ENCODE measurements at regions not wholly inside any gene's neighbourhood (a gene's known extent, or its start where the extent isn't known, plus 50 kb on each side); places are given as distances from the start of the nearest gene placed in this dataset.

DNA sequence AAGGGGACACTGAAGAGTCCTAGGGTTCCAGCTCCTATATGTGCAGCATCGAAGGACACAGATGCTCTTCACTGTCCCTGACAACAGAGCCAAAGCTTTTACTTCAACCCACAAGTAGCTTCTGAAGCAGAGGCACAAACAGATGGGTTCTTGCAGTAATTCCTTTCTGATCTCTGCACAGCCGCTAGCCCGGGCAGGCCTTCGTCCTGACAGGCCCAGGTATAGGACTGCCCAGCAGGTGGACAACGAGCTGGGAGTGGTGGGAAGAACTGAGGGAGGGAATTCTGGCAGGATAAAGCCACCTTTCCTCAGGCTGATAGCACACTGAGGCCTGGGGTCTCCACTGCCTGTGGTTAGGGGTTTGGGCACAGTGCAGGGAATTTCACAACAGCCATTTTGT is 94.8 kb downstream of the RHOB start:
- no peak for DNase-seq

DNA sequence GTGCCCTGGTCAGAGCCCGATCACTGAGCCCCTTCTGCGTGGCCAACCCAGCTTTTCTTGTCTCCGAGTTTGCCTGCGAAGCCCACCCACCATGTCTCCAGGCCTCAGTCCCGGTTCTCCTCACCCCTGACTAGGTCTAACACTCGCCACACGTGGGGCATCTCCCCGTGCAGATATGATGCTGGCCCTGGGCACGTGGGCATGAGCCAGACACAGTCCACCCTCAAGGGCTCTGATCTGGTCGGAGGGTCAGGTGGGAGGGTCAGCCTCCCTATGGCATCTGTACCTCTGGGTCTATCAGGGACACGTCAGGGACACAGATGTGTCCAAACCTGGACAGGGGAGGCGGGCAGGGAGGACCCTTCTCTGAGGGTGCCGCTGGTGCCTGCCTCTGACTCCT is 95.4 kb downstream of the RHOB start:
- DNase-seq = no peak

DNA sequence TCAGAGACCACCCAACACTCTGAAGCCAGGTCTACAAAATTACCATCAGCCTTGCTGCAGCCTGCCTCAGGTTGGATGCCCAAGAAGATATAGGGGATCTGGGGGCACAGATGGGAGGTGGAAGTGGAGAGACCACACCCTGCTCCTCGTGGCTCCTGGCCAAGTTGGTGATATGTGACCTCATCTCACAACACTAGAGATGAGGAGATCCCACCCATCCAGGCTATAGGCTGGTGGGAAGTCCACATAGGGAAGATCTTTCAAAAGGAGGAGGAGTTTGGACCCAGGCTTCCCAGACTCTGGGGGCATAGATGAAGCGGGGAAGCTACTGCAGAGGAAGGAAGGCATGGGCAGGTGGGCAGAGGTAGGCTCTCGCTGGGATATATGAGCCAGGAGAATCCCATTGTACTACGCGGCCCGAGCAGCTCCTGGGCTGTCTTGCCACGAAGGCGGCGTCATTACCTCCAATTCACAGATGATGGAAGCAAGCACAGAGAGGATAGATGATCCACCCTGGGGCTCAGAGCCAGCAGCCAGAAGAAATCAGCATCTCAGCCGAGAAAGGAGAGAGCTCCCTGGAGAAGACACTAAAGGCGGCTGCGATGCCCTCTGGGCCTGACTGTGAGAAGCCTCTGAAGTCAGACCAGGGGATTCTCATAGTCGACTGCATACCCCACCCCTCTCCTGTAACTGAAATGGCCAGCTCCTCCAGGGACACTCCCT is 96.0 kb downstream of the RHOB start:
- DNase-seq = no peak

DNA sequence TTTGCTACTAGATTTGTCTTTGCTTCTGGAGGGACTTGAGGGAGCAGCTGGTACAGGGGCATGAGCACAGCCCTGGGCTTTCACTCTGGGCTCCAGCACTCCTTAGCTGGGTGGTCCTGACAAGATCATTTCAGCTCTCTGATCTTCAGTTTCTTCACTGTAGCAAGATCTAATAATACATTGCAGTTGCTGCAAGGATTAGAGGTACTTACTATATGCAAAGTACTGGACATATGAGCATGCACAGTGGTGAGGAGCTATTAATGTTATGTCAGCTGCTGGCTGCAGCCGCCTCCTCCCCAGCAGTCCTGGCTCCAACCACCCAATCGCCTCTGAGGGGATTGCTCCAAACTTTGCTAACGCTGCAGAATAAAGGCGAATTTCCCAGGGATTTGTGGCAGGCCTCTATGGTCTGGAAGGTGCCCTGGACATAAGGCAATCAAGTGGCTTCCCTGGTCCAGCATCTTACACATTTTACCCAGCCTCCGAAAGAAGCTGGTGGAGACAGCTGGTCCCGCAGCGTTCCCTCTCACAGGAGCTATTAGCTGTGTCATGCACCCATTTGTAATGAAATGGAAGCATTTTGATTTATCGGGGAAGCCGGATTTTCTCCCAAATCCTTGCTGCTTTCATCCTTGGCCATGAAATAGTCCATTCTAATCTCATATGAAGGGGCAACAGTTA is 96.7 kb downstream of the RHOB start:
- no peak for DNase-seq

DNA sequence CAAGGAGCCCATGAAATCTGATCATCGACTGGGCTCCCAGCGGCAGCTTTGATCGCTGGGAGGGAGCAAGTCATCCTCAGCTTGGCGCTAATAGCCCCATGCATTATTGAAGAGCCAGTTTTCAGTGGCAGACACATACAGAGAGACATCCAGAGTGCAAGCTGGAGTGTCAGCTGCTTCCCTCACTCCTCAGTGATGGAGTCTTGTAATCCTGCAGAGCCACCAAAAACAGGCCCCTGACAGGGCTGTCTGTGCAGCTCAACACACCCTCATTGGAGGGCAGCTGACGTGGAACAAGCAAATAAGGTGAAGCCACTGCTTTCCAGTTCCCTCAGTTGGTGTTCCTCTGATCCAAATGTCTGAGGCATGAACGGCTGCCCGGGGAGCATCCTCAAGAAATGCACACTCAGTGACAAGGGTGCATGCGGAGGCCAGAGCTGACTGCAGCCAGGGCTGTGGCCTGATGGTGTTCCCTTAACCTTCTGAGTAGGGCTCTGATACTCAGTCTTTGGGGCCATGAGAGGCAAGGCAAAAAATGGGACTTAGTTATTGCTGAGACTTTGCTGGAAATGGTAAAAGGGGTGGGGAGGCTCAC is 97.4 kb downstream of the RHOB start:
- no peak for DNase-seq

DNA sequence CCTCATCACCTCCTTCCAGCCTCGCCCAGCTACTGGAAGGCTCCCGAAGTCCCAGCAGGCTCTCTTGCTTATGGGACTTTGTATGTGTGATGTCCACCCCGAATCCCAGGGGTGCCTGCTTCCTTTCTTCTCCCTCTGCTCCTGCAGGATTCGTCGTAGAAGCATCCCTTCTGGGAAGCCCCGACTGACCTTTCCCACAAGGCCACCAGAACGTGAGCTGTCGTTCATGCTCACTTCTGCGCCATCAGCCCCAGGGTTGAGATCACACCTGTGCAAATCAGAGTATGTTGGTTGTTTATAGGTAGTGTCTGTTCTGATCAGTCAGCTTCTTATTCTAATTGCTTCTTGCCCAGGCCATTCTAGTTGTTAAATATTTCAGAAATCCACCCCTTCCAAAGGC is 101.8 kb downstream of the HS1BP3 start:
- DNase-seq = no peak

DNA sequence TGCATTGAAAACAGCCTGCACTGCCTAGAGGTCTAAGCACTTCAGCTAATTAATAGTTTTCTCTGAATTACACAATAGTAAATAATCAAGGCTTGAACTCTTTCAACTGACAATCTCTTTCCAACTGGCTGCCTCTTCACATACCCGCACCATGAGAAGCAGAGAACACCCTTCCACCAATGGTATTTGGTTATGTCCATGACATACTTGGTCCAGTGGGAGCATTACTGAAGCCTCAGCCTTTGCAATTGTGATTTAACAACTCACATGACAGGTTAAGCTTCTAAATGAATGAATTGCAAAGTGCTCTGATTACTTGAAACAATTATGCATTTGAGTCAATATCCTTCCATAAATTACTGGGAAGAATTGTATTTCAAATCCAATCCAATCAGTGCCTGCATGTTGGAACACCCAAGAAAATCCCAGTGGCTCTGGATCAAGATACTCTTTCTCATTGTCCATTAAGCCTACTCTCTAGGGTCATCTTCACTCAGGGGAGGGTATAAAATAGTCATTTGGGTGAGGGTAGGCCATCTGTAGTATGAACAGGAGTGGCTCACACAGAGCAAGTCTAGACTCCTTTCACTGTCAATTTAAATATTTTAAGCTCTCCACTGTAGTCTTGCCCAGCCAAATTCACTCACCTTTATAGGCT is 101.1 kb downstream of the HS1BP3 start:
- DNase-seq = no peak

DNA sequence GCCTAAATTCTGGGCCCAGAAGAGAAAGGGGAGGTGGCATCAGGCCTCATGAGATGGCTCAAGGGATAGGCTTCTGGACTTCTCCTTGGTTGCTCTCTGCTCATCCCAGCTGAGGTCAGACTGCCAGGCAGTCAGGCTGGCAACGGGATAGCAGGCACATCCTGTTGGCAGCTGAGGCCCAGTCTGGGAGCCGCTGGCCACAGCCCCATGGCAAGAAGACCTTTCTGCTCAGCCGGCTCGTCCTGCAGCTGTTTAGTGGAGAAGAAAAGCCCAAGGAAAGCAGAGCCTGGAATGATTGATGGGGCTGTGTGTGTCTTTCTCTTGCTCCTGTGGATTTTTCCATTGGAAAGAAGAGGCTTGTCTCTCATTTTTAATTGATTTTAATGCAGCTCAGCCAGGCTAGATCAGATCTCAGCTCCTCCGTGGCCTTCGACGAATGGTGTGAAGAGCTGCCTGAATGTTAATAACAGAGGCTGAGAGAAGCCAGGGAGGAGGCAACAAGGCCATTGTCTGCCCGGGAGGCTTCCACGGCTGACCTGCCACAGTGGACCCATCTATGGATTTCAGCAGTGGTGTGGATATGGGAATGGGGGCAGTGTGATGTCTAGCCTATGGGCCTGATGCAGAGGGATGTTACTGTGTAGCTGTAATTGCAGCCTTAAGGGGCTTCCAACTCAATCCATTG is 99.5 kb downstream of the HS1BP3 start:
- no peak for DNase-seq

DNA sequence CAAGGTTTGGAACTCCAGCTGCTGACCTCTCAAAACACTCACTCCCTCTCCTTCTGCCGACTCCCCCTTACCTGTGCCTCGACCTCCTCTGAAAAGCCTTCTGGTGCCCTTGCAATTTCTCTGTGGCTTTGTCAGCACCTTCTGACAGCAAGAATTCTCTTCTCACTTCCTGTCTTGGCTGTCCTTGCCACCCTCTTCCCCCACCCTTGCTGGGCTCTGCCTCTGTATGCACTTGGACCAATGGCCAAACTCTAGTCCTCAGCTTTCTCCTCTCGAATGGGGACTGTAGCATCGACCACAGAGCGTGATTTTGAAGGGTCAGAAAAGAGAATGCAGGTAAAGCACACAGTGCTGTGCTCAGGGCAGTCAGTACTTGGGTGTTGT is 99.0 kb downstream of the HS1BP3 start:
- no peak for DNase-seq

DNA sequence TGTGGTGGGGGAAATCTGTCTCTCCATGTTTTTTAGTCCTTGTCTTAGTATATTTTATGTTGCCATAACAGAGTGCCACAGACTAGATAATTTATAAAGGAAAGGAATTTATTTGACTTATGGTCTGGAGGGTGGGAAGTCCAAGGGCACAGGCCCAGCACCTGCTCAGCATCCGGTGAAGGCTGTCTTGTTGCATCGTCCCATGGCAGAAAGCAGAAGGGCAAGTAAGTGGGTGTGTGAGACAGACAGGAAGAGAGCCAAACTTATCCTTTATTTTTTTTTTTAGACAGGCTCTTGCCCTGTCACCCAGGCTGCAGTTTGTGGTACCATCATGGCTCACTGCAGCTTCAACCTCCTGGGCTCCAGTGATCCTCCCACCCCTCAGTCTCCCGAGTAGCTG is 98.1 kb downstream of the HS1BP3 start:
- DNase-seq = no peak

DNA sequence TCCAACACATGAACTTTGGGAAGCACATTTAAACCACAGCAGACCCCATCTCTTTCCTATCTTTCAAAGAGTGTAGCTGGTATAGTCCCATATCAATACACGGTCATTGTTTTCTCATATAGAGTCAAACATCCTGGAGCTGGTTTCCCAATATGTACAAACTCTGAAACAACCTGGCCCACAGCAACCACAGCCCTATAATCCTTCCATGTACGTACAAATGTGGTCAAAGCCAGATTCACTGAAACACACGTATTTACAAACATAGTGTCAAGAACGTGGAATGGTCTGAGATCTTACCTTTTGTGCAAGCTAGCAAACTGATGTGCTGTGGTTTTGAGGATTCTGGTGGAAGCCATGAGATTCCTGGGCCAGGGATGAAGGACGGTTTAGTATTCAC is 97.3 kb downstream of the HS1BP3 start:
- no peak for DNase-seq

DNA sequence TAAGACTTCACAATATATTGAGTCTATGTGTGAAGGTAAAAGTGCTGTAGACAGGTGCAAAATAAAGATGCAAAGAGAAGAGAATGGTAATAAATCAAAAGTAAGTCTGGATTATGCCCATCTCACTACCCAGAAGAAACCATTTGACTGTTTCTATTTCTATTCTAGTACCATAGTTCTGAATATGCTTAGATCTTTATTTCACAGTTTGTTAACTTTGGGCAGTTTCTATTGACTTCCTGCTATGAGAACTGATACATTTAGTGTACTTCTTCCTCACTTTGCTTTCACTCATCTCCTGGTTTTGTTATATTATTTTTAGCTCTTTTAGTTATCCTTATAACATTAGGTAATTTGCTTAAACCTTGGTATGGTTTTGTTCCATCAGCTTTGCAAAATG is 94.9 kb downstream of the HS1BP3 start:
- DNase-seq = no peak

DNA sequence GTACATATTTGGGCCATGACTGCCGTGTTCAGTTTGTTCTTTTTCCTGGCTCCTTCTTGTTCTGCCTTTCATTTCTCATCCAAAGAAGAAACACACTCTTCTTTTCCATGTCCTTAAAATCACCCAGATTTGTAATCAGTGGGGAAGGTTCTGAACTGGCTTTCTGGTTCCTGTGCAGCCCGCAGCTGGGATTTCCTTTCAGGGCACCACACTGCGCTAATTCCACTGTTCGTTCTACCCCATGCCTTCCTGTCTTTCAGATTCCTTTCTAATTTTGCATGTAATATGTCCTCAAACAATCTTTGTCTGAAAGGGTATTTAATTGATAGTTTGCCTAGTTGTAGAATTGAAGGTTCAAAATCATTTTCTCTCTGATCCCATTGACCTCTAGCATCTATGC is 94.1 kb downstream of the HS1BP3 start:
- DNase-seq = no peak

DNA sequence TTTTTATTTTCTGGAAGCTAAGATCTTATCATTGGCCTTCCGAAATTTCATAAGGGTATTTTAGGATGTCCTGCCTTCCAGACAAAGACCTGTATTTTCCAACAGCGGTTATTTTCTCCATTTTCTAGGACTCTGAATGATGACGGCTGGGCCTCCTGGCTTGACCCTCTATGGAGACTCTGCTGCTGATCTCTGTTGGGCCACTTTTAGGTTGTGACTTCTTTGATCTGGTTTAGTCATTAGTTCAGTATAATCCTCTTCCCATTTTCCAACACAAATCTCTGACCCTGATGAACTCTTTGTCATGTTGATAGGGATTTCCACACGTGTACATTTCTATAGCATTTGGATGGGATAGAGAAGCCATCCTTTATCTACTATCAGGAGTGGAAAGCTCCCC is 93.7 kb downstream of the HS1BP3 start:
- DNase-seq = no peak

DNA sequence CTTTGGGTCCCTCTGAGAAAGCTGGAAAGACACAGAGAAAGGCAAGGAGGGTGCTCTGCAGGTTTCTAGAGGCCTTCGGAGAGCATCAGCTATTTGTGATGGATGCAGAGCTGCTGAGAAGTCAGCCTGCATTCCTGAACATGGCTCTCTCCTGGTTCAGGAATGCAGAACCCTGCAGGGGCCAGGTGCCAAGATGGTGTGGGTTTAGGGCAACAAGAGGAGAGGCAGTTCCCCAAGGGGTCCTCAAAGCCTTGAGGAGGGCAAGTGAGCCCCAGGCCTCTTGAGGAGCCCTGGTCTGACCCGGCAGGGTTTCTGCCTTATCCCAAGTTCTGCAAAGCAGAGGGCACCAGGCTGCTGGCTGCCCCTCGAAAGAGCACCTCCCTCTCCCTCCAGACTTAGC is 93.3 kb downstream of the HS1BP3 start:
- DNase-seq = no peak

DNA sequence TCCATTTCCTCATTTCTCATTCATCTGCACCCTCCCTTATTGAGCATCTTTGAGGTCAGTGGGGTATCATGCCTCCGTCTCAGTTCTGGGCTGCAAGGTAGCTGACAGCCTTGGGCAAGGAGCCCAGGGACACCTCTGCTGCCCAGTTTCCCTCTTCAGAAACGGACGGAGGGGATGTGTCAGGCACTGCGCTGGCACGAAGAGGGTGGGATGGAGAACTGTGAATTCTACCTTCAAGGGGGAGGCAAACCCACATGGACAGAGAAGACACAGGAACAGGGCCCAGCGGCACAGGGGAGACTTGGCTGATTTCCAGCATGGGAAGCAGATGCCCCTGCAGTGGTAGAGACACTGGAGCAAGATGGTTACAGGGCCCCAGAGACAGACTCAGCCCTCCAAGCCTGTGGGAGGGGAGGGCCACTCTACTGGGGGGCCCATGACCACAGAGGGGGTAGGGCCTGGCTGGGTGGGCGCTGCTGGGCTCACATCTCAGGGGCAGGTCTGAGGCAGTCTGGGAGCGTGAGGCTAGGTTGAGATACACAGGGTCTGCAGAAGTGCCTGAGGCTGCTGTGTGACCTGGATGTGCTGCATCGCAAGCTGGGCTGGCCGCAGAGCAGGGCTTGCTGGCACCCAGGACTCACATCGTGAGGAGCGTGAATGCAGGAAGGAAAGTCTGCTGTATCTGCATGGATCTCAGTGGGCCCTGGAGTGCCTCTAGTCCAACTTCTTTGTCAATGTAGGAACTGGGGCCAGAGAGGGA is 92.3 kb downstream of the HS1BP3 start:
- no peak for DNase-seq

DNA sequence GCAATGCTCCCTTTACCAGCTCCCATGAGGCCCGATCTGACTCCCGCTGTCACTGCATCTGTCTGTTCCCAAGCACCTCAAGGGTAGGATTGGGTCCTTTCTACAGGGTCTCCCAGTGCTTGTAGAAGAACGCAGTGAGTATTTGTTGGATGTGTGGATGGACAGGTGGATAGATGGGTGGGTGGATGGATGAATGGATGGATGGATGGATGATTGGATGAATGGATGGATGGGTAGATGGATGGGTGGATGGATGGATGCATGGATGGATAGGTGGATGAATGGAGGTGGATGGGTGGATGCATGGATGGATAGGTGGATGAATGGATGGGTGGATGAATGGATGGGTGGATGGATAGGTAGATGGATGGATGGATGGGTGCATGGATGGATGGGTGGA is 91.6 kb downstream of the HS1BP3 start:
- DNase-seq = no peak

DNA sequence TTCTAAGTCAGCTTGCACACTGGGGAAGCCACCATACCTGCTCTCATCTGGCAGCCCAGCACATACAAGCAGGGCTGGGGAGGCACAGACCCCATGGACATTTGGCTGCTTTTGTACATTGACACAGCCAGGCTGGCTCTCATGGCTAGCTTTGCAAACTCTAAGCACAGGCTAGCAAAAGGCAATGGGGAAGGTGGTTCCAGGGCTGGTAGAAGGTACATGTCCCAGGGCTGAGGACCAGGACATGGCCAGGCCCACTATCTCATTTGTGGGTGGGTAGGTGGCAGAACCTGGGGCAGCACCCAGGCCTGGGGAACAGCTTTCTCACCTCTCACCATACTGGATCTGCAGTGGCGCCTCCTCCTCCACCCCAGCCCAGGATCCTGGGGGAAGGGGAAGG is 90.9 kb downstream of the HS1BP3 start:
- no peak for DNase-seq

DNA sequence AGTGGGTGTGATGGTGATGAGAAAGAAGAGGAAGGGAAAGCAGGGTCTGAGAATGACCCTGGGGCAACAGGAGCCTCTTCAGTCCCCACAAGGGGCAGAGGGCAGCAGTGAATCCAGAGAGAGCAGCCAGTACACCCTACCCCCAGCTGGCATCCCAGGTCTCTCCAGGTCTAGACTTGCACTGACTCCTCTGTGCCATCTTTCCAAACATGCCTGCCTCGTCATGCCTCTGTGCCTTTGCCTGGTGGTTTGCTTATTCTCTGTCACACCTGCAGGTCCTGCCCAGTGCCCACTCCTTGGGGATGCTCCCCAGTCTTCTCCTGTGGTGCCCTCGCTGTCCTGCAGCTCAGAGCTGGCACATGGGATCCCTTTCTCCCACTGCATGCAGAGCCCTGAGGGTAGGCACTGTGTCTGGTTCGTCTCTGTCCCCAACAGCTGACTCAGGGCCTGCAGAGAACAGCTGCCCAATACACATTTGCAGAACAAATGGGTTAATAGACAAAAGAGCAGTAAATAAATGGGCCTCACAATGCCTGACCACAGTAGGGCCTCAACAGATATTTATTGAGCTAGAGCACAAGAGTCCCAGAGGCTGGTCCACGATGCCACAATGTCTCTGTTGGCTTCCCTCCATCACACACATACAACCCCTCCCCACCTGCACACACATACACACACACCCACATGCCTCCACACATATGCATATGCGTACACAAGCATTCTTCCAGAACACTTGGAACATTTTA is 89.8 kb downstream of the HS1BP3 start:
- no peak for DNase-seq

DNA sequence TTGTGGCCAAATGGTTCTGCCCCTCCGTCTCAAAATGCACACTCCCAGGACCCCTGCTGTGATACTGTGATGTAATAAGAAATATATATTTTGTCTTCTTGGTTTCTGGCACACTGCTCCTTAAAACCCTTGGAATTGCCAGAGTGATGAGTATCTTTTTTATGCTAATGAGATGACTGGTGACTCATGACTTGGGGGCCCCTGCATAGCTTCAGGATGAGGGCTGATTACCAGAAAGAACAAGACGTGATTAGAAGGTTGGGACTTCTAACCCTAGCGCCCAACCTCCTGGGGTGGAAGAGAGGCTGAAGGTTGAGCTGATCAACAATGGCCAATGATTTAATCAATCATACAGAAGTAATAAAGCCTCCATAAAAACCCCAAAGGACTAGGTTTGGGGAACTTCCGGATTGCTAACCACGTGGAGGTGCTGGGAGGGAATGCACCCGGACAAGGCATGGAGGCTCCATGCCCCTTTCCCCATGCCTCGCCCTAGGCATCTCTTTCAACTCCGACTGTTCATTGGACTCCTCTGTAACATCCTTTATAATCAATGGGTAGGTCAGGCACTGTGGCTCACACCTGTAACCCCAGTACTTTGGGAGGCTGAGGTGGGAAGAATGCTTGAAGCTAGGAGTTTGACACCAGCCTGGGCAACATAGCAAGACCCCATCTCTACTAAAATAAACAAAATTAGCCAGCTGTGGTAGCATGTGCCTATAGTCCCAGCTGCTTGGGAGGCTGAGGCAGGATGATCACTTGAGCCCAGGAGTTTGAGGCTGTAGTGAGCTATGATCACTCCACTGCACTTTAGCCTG is 89.1 kb downstream of the HS1BP3 start:
- DNase-seq = no peak
